CD14-positive monocyte (primary cell): ENCODE measurements at regions not wholly inside any gene's neighbourhood (a gene's known extent, or its start where the extent isn't known, plus 50 kb on each side); places are given as distances from the start of the nearest gene placed in this dataset.

Experiments
- DNase-seq, 3 donors: peaks; one replicate each; pipeline ENCODE4 v3.0.0-alpha.2; 2011 to 2022
- H2AFZ ChIP-seq: 2 replicates; pipeline ENCODE4 v1.6.0; 2012; ENCODE audit warnings: mild to moderate bottlenecking, low read depth, low read length, inconsistent platforms; ENCODE audit not compliant: insufficient read depth, poor library complexity, severe bottlenecking
- H3K27ac ChIP-seq, 2 donors: 1 replicate in 1 of 2; 2 replicates in 1 of 2; pipeline ENCODE4 v1.5.1; 2012 to 2013; ENCODE audit warnings: low read length in 2 of 2, control low read depth in 1 of 2, inconsistent platforms in 1 of 2, low read depth in 1 of 2, mild to moderate bottlenecking in 1 of 2
- H3K27me3 ChIP-seq, 2 donors: one replicate each; pipeline versions ENCODE4 v1.6.0 to v1.6.1; 2011 to 2013; ENCODE audit warnings: low read length in 2 of 2; ENCODE audit not compliant: control insufficient read depth in 2 of 2, insufficient read depth in 2 of 2
- H3K36me3 ChIP-seq, 2 donors: replicated peaks in 1 of 2; 1 replicate in 1 of 2; 2 replicates in 1 of 2; pipeline versions ENCODE4 v1.5.1 to v1.6.1; 2012 to 2013; ENCODE audit warnings: low read length in 2 of 2, control low read depth in 1 of 2, inconsistent platforms in 1 of 2, mild to moderate bottlenecking in 1 of 2; ENCODE audit not compliant: insufficient read depth in 2 of 2, control insufficient read depth in 1 of 2
- H3K4me1 ChIP-seq, 2 donors: 1 replicate in 1 of 2; 2 replicates in 1 of 2; pipeline versions ENCODE4 v1.5.1 to v1.6.1; 2012 to 2013; ENCODE audit warnings: low read length in 2 of 2, control low read depth in 1 of 2, inconsistent platforms in 1 of 2, mild to moderate bottlenecking in 1 of 2, moderate library complexity in 1 of 2; ENCODE audit not compliant: insufficient read depth in 2 of 2, control insufficient read depth in 1 of 2
- H3K4me2 ChIP-seq: replicated peaks from 2 replicates; pipeline ENCODE3; 2012; ENCODE audit warnings: low read length, moderate library complexity, mild to moderate bottlenecking; ENCODE audit not compliant: poor library complexity, severe bottlenecking; ENCODE audit errors: extremely low read depth
- H3K4me3 ChIP-seq, 3 experiments: fragments of 200-600 bp in 1 of 3; sonication (generic) in 1 of 3; replicated peaks in 1 of 3; 1 replicate in 2 of 3; 2 replicates in 1 of 3; pipeline ENCODE4 v1.5.1; 2011 to 2013; ENCODE audit warnings: low read length in 3 of 3, mild to moderate bottlenecking in 3 of 3, control low read depth in 2 of 3, low read depth in 2 of 3, inconsistent platforms in 1 of 3, moderate library complexity in 1 of 3
- H3K79me2 ChIP-seq: 2 replicates; pipeline ENCODE4 v1.6.0; 2012; ENCODE audit warnings: mild to moderate bottlenecking, control low read depth, inconsistent platforms, low read length, moderate library complexity; ENCODE audit not compliant: insufficient read depth
- H3K9ac ChIP-seq: 2 replicates; pipeline ENCODE4 v1.6.0; 2017; ENCODE audit warnings: low read length, mild to moderate bottlenecking; ENCODE audit not compliant: insufficient read depth, poor library complexity, severe bottlenecking
- H3K9me3 ChIP-seq, 2 donors: replicated peaks in 1 of 2; 1 replicate in 1 of 2; 2 replicates in 1 of 2; pipeline versions ENCODE4 v1.5.1 to v1.6.1; 2012 to 2013; ENCODE audit warnings: low read length in 2 of 2, control low read depth in 1 of 2; ENCODE audit not compliant: control insufficient read depth in 1 of 2, insufficient read depth in 1 of 2
- H4K20me1 ChIP-seq: 2 replicates; pipeline ENCODE4 v1.6.0; 2012; ENCODE audit warnings: mild to moderate bottlenecking, low read length, control low read depth, moderate library complexity; ENCODE audit not compliant: insufficient read depth
- H3K27ac Mint-ChIP-seq, 7 donors: one replicate each; pipeline ENCODE4 v1.8.0; 2020; ENCODE audit warnings: mild to moderate bottlenecking in 7 of 7, mixed read lengths in 7 of 7, moderate library complexity in 6 of 7, inconsistent platforms in 2 of 7
- H3K27me3 Mint-ChIP-seq, 3 donors: one replicate each; pipeline ENCODE4 v1.8.0; 2021 to 2022; ENCODE audit warnings: low read depth in 3 of 3, mild to moderate bottlenecking in 3 of 3, mixed read lengths in 3 of 3, moderate library complexity in 3 of 3, inconsistent platforms in 1 of 3
- H3K36me3 Mint-ChIP-seq, 2 donors: one replicate each; pipeline ENCODE4 v1.8.0; 2020; ENCODE audit warnings: mixed read lengths in 2 of 2, inconsistent platforms in 1 of 2, mild to moderate bottlenecking in 1 of 2
- H3K4me1 Mint-ChIP-seq: one replicate; pipeline ENCODE4 v1.8.0; 2020; ENCODE audit warnings: mild to moderate bottlenecking, mixed read lengths
- H3K4me3 Mint-ChIP-seq, 2 donors: one replicate each; pipeline ENCODE4 v1.8.0; 2020; ENCODE audit warnings: mild to moderate bottlenecking in 2 of 2, mixed read lengths in 2 of 2, moderate library complexity in 1 of 2
- H3K9me3 Mint-ChIP-seq, 7 donors: one replicate each; pipeline ENCODE4 v1.8.0; 2020 to 2022; ENCODE audit warnings: mixed read lengths in 7 of 7, mild to moderate bottlenecking in 6 of 7, moderate library complexity in 6 of 7, inconsistent platforms in 2 of 7
- WGBS: methylation state at CpG from one replicate; pipeline ENCODE4 v1.1.5; 2013; ENCODE audit warnings: missing lambda C conversion rate; ENCODE audit not compliant: insufficient coverage; 5-methylcytosine and 5-hydroxymethylcytosine counted together
- intact Hi-C, 2 donors: fragments of 100-400 bp; cut with micrococcal nuclease; formaldehyde crosslinking; loops; one replicate each; pipeline versions ENCODE4 v1.15.0 to v1.15.1; 2023
- TF ChIP-seq, protein P1 (sequence below): fragments of 200-600 bp; IDR thresholded peaks from one replicate; pipeline ENCODE4 v1.8.0; 2022; ENCODE audit warnings: antibody characterized with exemption, mild to moderate bottlenecking

DNA sequence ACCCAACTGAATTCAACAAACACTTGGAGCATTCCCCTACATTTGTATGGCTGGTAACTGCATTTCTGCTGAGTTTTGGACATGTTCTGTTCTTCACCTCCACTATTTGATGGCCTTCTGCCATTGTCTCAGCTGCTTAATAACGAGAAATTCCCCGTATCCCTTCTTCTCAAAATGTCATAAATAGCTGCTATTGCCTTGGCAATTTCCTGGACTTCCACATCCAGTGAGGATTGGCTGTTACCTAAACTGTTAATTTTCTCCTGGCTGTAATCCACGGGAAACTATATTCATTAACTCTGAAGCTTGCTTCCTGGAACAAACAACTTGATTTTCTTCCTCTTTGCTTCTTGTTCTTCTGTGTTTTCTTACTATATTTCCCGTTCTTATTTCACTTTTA is 69.5 kb upstream of the TDRD3 start:
- no peaks in the 10 kb centered on the region for H3K36me3 ChIP-seq
- no peaks in the 10 kb centered on the region for H3K27me3 ChIP-seq
- peak overlapping the region; percentile 30 for H3K4me2 ChIP-seq
- peak overlapping the region in 1 of 3 experiments; percentile 4 for H3K4me3 ChIP-seq
- Mint-ChIP-seq H3K27ac (peak overlapping the region in 1 of 7 donors; percentile 23), H3K36me3 (no peaks in the 10 kb centered on the region), H3K27me3 (peaks cover 1 to 2% (median 2%) of the 10 kb centered on the region in 3 donors), H3K4me3 (peak overlapping the region in 1 of 2 donors; percentile 12), H3K4me1 (peaks cover 21% of the 10 kb centered on the region), H3K9me3 (peaks cover 0 to 1% (median 0%) of the 10 kb centered on the region in 7 donors)
- H3K27ac ChIP-seq: no peak overlapping the region
- TF ChIP-seq, protein P1, sequence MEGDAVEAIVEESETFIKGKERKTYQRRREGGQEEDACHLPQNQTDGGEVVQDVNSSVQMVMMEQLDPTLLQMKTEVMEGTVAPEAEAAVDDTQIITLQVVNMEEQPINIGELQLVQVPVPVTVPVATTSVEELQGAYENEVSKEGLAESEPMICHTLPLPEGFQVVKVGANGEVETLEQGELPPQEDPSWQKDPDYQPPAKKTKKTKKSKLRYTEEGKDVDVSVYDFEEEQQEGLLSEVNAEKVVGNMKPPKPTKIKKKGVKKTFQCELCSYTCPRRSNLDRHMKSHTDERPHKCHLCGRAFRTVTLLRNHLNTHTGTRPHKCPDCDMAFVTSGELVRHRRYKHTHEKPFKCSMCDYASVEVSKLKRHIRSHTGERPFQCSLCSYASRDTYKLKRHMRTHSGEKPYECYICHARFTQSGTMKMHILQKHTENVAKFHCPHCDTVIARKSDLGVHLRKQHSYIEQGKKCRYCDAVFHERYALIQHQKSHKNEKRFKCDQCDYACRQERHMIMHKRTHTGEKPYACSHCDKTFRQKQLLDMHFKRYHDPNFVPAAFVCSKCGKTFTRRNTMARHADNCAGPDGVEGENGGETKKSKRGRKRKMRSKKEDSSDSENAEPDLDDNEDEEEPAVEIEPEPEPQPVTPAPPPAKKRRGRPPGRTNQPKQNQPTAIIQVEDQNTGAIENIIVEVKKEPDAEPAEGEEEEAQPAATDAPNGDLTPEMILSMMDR: no peak
- H3K9me3 ChIP-seq: no peaks in the 10 kb centered on the region
- no peak for DNase-seq
- no peak overlapping the region for H3K9ac ChIP-seq
- intact Hi-C loops: no loop called here
- 55% methylated on average over 2 of the region's 4 CpGs for WGBS
- H3K79me2 ChIP-seq: no peaks in the 10 kb centered on the region
- H4K20me1 ChIP-seq: no peaks in the 10 kb centered on the region
- H3K4me1 ChIP-seq: peaks cover 9 to 10% of the 10 kb centered on the region in 2 donors
- peak overlapping the region; percentile 51 for H2AFZ ChIP-seq

DNA sequence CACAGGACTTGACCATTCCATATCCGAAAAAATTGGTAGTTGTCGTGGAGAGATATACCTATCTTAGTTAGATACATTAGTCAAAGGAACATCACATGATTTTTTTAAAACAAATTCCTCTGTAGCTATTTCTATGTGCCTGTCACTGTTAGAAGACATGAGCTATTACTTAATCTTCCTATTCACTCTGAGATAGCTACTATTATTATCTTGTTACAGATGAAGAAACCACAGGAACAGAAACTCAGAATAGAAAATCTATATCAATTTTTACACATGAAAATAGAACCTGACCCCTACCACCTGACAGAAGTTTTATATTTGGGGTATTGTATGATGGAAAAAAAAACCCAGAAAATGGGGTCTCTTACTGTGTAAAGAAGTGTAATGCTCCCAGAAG is 68.9 kb upstream of the TDRD3 start:
- no peaks in the 10 kb centered on the region for H3K9me3 ChIP-seq
- no peak overlapping the region for H3K27ac ChIP-seq
- H3K27me3 ChIP-seq: no peaks in the 10 kb centered on the region
- H4K20me1 ChIP-seq: no peaks in the 10 kb centered on the region
- intact Hi-C loops: no loop called here
- no CpG with 5 or more reads among the region's 2 CpGs for WGBS
- DNase-seq: no peak
- H3K36me3 ChIP-seq: no peaks in the 10 kb centered on the region
- Mint-ChIP-seq H3K4me3 (no peak overlapping the region), H3K4me1 (peaks cover 21% of the 10 kb centered on the region), H3K27me3 (peaks cover 1 to 2% (median 2%) of the 10 kb centered on the region in 3 donors), H3K27ac (peak overlapping the region in 1 of 7 donors; percentile 4), H3K36me3 (no peaks in the 10 kb centered on the region), H3K9me3 (peaks cover 0 to under 1% (median 0%) of the 10 kb centered on the region in 7 donors)
- H3K4me1 ChIP-seq: peaks cover 9 to 10% of the 10 kb centered on the region in 2 donors
- H3K4me2 ChIP-seq: peak overlapping the region; percentile 30
- H2AFZ ChIP-seq: no peak overlapping the region
- no peak overlapping the region for H3K4me3 ChIP-seq
- H3K79me2 ChIP-seq: no peaks in the 10 kb centered on the region
- no peak overlapping the region for H3K9ac ChIP-seq
- TF ChIP-seq, protein P1: no peak
